SU-DHL-6 (cell line): ENCODE measurements at regions not wholly inside any gene's neighbourhood (a gene's known extent, or its start where the extent isn't known, plus 50 kb on each side); places are given as distances from the start of the nearest gene placed in this dataset.

ENCODE experiments used
- H2AFZ ChIP-seq: fragments of 200-600 bp; sonication (generic); 2 replicates; pipeline ENCODE4 v1.6.1; 2014; ENCODE audit warnings: low read depth, mild to moderate bottlenecking, moderate library complexity, mixed read lengths, antibody characterized with exemption, low read length; ENCODE audit not compliant: severe bottlenecking
- H3F3A ChIP-seq: fragments of 200-600 bp; shearing (Covaris generic); 2 replicates; pipeline ENCODE4 v1.6.0; 2016; ENCODE audit warnings: antibody characterized with exemption, mild to moderate bottlenecking; ENCODE audit not compliant: insufficient read depth
- H3K27ac ChIP-seq: fragments of 200-600 bp; sonication (generic); 2 replicates; pipeline ENCODE4 v1.5.1; 2016; ENCODE audit warnings: low read depth, mild to moderate bottlenecking, low read length, moderate library complexity, mixed read lengths
- H3K27me3 ChIP-seq: fragments of 200-600 bp; sonication (generic), shearing (Covaris generic); 2 replicates; pipeline ENCODE4 v1.6.0; 2014; ENCODE audit warnings: mild to moderate bottlenecking, low read length
- H3K36me3 ChIP-seq: fragments of 200-600 bp; sonication (generic); 2 replicates; pipeline ENCODE4 v1.6.1; 2014; ENCODE audit warnings: mild to moderate bottlenecking, low read length, mixed read lengths
- H3K4me2 ChIP-seq: fragments of 300-600, 200-600 bp; shearing (Covaris generic), sonication (generic); 2 replicates; pipeline ENCODE4 v1.6.0; 2014; ENCODE audit warnings: low read length, low read depth, mild to moderate bottlenecking; ENCODE audit not compliant: poor library complexity, severe bottlenecking
- H3K4me3 ChIP-seq: fragments of 200-600 bp; sonication (generic); 2 replicates; pipeline ENCODE4 v1.5.1; 2014; ENCODE audit warnings: antibody characterized with exemption, low read length, mild to moderate bottlenecking, mixed read lengths; ENCODE audit not compliant: insufficient read depth, poor library complexity, severe bottlenecking
- H3K79me2 ChIP-seq: fragments of 200-600 bp; sonication (generic); 2 replicates; pipeline ENCODE4 v1.6.1; 2014; ENCODE audit warnings: mild to moderate bottlenecking, low read length, moderate library complexity; ENCODE audit not compliant: insufficient read depth
- H3K9ac ChIP-seq: fragments of 200-600 bp; sonication (generic); 2 replicates; pipeline ENCODE4 v1.7.0; 2014; ENCODE audit warnings: mild to moderate bottlenecking, low read length
- H3K9me2 ChIP-seq: fragments of 200-600 bp; sonication (generic); replicated peaks from 2 replicates; pipeline ENCODE4 v1.6.1; 2014; ENCODE audit warnings: low read length; ENCODE audit not compliant: insufficient read depth
- H3K9me3 ChIP-seq: fragments of 200-600 bp; sonication (generic); 2 replicates; pipeline ENCODE4 v1.6.1; 2014; ENCODE audit warnings: low read length, mixed read lengths; ENCODE audit not compliant: insufficient read depth
- H4K20me1 ChIP-seq: fragments of 200-600 bp; sonication (generic); 2 replicates; pipeline ENCODE4 v1.6.1; 2014; ENCODE audit warnings: low read depth, mild to moderate bottlenecking, antibody characterized with exemption, low read length, moderate library complexity, mixed read lengths
- CTCF ChIP-seq: fragments of 200-600 bp; sonication (generic); IDR thresholded peaks from one replicate; pipeline ENCODE4 v1.5.1; 2017; ENCODE audit warnings: antibody characterized with exemption, mild to moderate bottlenecking, low read length, moderate library complexity; ENCODE audit not compliant: insufficient read depth, poor library complexity, severe bottlenecking
- EZH2phosphoT487 ChIP-seq: fragments of 200-600 bp; sonication (generic), shearing (Covaris generic); conservative IDR thresholded peaks from 2 replicates; pipeline ENCODE4 v1.6.1; 2018; ENCODE audit warnings: mild to moderate bottlenecking, antibody characterized with exemption, low read length, moderate library complexity, mixed read lengths

GRCh38 chr1:221169447-221169889 is 290.2 kb downstream of the HLX start:
- Histone ChIP-seq H3K9me2 (no peaks in the 10 kb centered on the region), H4K20me1 (no peaks in the 10 kb centered on the region), H3K36me3 (no peaks in the 10 kb centered on the region), H2AFZ (no peak overlapping the region), H3K27ac (no peak overlapping the region), H3K4me2 (no peak overlapping the region), H3K9me3 (no peaks in the 10 kb centered on the region), H3K4me3 (no peak overlapping the region), H3F3A (no peaks in the 10 kb centered on the region), H3K9ac (no peak overlapping the region), H3K27me3 (no peaks in the 10 kb centered on the region), H3K79me2 (no peaks in the 10 kb centered on the region)
- TF ChIP-seq CTCF, result no peak

GRCh38 chr1:221170171-221170570 is 290.9 kb downstream of the HLX start:
- H4K20me1 ChIP-seq, result no peaks in the 10 kb centered on the region
- H3K27ac ChIP-seq, result no peak overlapping the region
- H3K4me3 ChIP-seq, result no peak overlapping the region
- no peaks in the 10 kb centered on the region for H3K27me3 ChIP-seq
- no peaks in the 10 kb centered on the region for H3K36me3 ChIP-seq
- H3K9ac ChIP-seq, result no peak overlapping the region
- H3K4me2 ChIP-seq, result no peak overlapping the region
- H3K9me2 ChIP-seq, result no peaks in the 10 kb centered on the region
- no peak overlapping the region for H2AFZ ChIP-seq
- H3K9me3 ChIP-seq, result no peaks in the 10 kb centered on the region
- no peaks in the 10 kb centered on the region for H3K79me2 ChIP-seq
- TF ChIP-seq CTCF, result no peak
- no peak for TF ChIP-seq EZH2phosphoT487
- H3F3A ChIP-seq, result no peaks in the 10 kb centered on the region

- H3F3A ChIP-seq, result no peaks in the 10 kb centered on the region
- no peaks in the 10 kb centered on the region for H3K79me2 ChIP-seq
- no peak overlapping the region for H3K4me2 ChIP-seq
- no peaks in the 10 kb centered on the region for H3K27me3 ChIP-seq
- H4K20me1 ChIP-seq, result no peaks in the 10 kb centered on the region
- H3K9ac ChIP-seq, result no peak overlapping the region
- TF ChIP-seq EZH2phosphoT487, result no peak
- TF ChIP-seq CTCF, result no peak
- H2AFZ ChIP-seq, result no peak overlapping the region
- no peaks in the 10 kb centered on the region for H3K9me3 ChIP-seq
- no peaks in the 10 kb centered on the region for H3K9me2 ChIP-seq
- no peak overlapping the region for H3K27ac ChIP-seq
- no peaks in the 10 kb centered on the region for H3K36me3 ChIP-seq
- H3K4me3 ChIP-seq, result no peak overlapping the region
These were observed 292.5 kb downstream of the HLX start for GRCh38 chr1:221171768-221172167.

GRCh38 chr1:221172841-221173240 is 293.6 kb downstream of the HLX start:
- H3K27me3 ChIP-seq, result no peaks in the 10 kb centered on the region
- no peaks in the 10 kb centered on the region for H3K36me3 ChIP-seq
- no peaks in the 10 kb centered on the region for H3K79me2 ChIP-seq
- H4K20me1 ChIP-seq, result no peaks in the 10 kb centered on the region
- no peaks in the 10 kb centered on the region for H3K9me3 ChIP-seq
- no peak overlapping the region for H3K4me2 ChIP-seq
- H3F3A ChIP-seq, result no peaks in the 10 kb centered on the region
- H2AFZ ChIP-seq, result no peak overlapping the region
- no peak overlapping the region for H3K27ac ChIP-seq
- no peak for TF ChIP-seq EZH2phosphoT487
- no peak for TF ChIP-seq CTCF
- no peaks in the 10 kb centered on the region for H3K9me2 ChIP-seq
- no peak overlapping the region for H3K9ac ChIP-seq
- H3K4me3 ChIP-seq, result no peak overlapping the region
